PC-9 (cell line): ENCODE measurements at regions not wholly inside any gene's neighbourhood (a gene's known extent, or its start where the extent isn't known, plus 50 kb on each side); places are given as distances from the start of the nearest gene placed in this dataset.

ENCODE experiments used
- BruUV-seq: library from RNA; stranded (reverse); fragments of 400-500 nt; replicated peaks from 2 replicates; lab custom pipeline; 2021; lab: Mats Ljungman, UMichigan
- CTCF ChIA-PET: fragments of 300-600 bp; sonication (Branson Sonifier 250); formaldehyde crosslinking; loops from one replicate; lab custom pipeline; 2022; ENCODE audit warnings: antibody characterized with exemption; lab: Charles Lee
- POLR2A ChIA-PET: fragments of 300-600 bp; sonication (Branson Sonifier 250); formaldehyde crosslinking; loops from one replicate; lab custom pipeline; 2022; ENCODE audit warnings: antibody characterized with exemption; ENCODE audit not compliant: unreplicated experiment; lab: Charles Lee
- DNase-seq, 2 experiments: peaks; one replicate each; pipeline versions ENCODE4 v3.0.0 to v3.0.0-alpha.2; 2015 to 2022; ENCODE audit warnings: mixed read lengths in 1 of 2
- H2AFZ ChIP-seq: fragments of 200-600 bp; sonication (generic); 2 replicates; pipeline ENCODE4 v1.8.1; 2017; ENCODE audit warnings: antibody characterized with exemption
- H3F3A ChIP-seq: fragments of 200-600 bp; sonication (generic); 2 replicates; pipeline ENCODE4 v1.8.1; 2017; ENCODE audit warnings: antibody characterized with exemption, mild to moderate bottlenecking, low read depth; ENCODE audit not compliant: insufficient read depth
- H3K27ac ChIP-seq: fragments of 200-600 bp; sonication (generic); 2 replicates; pipeline ENCODE4 v1.6.1; 2016; ENCODE audit warnings: mixed run types
- H3K27me3 ChIP-seq: fragments of 200-600 bp; sonication (generic); 2 replicates; pipeline ENCODE4 v1.6.1; 2016; ENCODE audit warnings: low read depth, mixed run types; ENCODE audit not compliant: insufficient read depth
- H3K36me3 ChIP-seq: fragments of 200-600 bp; sonication (generic); 2 replicates; pipeline ENCODE4 v1.6.1; 2016; ENCODE audit warnings: low read depth, mixed run types
- H3K4me1 ChIP-seq: fragments of 200-600 bp; sonication (generic); replicated peaks from 2 replicates; pipeline ENCODE4 v1.6.1; 2016; ENCODE audit warnings: mixed run types; ENCODE audit not compliant: insufficient read depth
- H3K4me2 ChIP-seq: fragments of 200-600 bp; sonication (generic); 2 replicates; pipeline ENCODE4 v1.6.1; 2017; ENCODE audit warnings: mixed run types
- H3K4me3 ChIP-seq: fragments of 200-600 bp; sonication (generic); 2 replicates; pipeline ENCODE4 v1.6.1; 2016; ENCODE audit warnings: mixed run types
- H3K79me2 ChIP-seq: fragments of 200-600 bp; sonication (generic); 2 replicates; pipeline ENCODE4 v1.6.1; 2017; ENCODE audit warnings: low read depth, mixed run types
- H3K9me2 ChIP-seq: fragments of 200-600 bp; sonication (generic); 2 replicates; pipeline ENCODE4 v1.8.1; 2017; ENCODE audit warnings: mild to moderate bottlenecking; ENCODE audit not compliant: insufficient read depth
- H3K9me3 ChIP-seq: fragments of 200-600 bp; sonication (generic); 2 replicates; pipeline ENCODE4 v1.8.1; 2016; ENCODE audit warnings: low read depth; ENCODE audit not compliant: insufficient read depth
- H4K20me1 ChIP-seq: fragments of 200-600 bp; sonication (generic); 2 replicates; pipeline ENCODE4 v1.8.1; 2017; ENCODE audit not compliant: insufficient read depth
- EZH2 ChIP-seq: fragments of 200-600 bp; sonication (generic); IDR thresholded peaks from 2 replicates; pipeline ENCODE4 v1.8.0; 2017; ENCODE audit warnings: antibody characterized with exemption, low read depth
- intact Hi-C: fragments of 100-400 bp; cut with micrococcal nuclease; formaldehyde crosslinking; loops from one replicate; pipeline ENCODE4 v1.10.0; 2022; ENCODE audit not compliant: unreplicated experiment
- TF ChIP-seq, protein P1 (sequence below): fragments of 200-600 bp; sonication (generic); conservative IDR thresholded peaks from 2 replicates; pipeline ENCODE4 v1.6.1; 2017; ENCODE audit warnings: mixed run types, antibody characterized with exemption, mild to moderate bottlenecking, moderate library complexity

DNA sequence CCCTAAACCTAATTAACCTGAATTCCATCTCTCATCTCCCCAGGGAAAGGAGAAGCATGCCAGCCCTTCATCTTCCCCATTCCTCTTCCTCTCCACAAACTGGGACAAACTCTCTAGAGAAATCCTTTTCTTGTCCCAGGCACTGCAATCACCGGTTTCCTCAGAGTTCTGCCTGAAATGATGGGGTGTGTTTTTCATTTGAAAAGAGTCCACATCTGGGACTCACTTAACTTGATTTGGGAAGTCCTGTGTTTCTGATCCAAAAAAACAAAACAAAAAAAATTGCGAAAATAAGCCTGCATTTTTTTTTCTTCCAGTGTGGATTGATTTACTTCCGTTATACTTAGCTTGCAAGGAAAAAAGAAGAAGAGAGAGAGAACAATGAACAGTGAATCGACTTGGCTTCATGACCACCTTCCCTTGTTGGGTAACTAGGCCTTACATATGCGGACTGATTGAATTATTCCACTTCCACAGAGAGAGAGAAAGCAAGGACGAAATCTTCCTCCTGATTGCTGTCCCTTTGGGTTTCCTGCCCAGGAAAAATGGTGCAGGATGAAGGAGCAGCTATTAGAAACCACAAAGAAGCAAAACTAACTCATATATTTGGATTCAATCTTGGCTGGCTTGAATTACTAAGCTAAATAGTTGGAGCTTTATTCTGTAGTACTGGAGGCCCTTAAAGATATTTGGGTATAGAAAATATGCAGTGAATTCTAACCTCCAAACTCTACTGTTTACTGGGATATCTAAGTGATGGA lies 506.2 kb upstream of the TBX3 start:
- H3K79me2 ChIP-seq, result no peaks in the 10 kb centered on the region
- H3K9me2 ChIP-seq, result no peaks in the 10 kb centered on the region
- ChIA-PET CTCF (no interaction called here), POLR2A (interaction anchor here (0.6 kb wide), 1 partner anchor 89 kb away, joined by 3 read pairs; no protein-coding TSS in a partner anchor)
- DNase-seq, result no peak
- no peak overlapping the region for H3K27ac ChIP-seq
- H2AFZ ChIP-seq, result no peak overlapping the region
- no peak overlapping the region for H3K4me3 ChIP-seq
- H3K36me3 ChIP-seq, result no peaks in the 10 kb centered on the region
- H4K20me1 ChIP-seq, result no peaks in the 10 kb centered on the region
- H3K4me2 ChIP-seq, result no peak overlapping the region
- TF ChIP-seq, protein P1, sequence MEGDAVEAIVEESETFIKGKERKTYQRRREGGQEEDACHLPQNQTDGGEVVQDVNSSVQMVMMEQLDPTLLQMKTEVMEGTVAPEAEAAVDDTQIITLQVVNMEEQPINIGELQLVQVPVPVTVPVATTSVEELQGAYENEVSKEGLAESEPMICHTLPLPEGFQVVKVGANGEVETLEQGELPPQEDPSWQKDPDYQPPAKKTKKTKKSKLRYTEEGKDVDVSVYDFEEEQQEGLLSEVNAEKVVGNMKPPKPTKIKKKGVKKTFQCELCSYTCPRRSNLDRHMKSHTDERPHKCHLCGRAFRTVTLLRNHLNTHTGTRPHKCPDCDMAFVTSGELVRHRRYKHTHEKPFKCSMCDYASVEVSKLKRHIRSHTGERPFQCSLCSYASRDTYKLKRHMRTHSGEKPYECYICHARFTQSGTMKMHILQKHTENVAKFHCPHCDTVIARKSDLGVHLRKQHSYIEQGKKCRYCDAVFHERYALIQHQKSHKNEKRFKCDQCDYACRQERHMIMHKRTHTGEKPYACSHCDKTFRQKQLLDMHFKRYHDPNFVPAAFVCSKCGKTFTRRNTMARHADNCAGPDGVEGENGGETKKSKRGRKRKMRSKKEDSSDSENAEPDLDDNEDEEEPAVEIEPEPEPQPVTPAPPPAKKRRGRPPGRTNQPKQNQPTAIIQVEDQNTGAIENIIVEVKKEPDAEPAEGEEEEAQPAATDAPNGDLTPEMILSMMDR, result no peak
- no peak for TF ChIP-seq EZH2
- H3F3A ChIP-seq, result no peaks in the 10 kb centered on the region
- no TSS peak for BruUV-seq
- H3K27me3 ChIP-seq, result no peaks in the 10 kb centered on the region
- intact Hi-C loops, result no loop called here
- no peaks in the 10 kb centered on the region for H3K9me3 ChIP-seq
- no peaks in the 10 kb centered on the region for H3K4me1 ChIP-seq

DNA sequence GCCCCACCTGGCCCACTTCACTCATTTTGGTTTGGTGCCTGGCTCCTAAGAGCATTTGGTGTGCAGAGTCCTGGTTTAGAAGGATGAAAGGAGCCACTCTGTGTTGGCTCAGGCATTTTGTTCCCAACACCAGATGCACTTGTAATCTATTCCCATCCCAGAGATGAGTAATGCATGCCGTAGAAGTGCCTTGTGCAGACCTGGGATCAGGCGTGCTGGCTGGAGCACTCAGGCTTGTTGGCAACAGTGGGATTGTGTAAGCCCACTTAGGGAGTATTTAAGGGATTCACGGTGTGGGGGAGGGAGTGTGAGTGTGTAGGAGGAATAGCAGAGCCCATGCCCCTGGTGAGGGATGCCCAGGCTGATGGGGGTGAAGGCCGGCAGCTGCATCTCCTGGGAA lies 501.5 kb upstream of the TBX3 start:
- no peaks in the 10 kb centered on the region for H3K9me3 ChIP-seq
- H3K79me2 ChIP-seq, result no peaks in the 10 kb centered on the region
- H3K4me3 ChIP-seq, result no peak overlapping the region
- BruUV-seq, result no TSS peak
- ChIA-PET POLR2A (no interaction called here), CTCF (no interaction called here)
- no peak overlapping the region for H3K4me2 ChIP-seq
- no peaks in the 10 kb centered on the region for H3K4me1 ChIP-seq
- no peaks in the 10 kb centered on the region for H3F3A ChIP-seq
- H3K27me3 ChIP-seq, result peaks cover 16% of the 10 kb centered on the region; the same call in 1 of the 2 replicates
- TF ChIP-seq, protein P1, result no peak
- H3K9me2 ChIP-seq, result no peaks in the 10 kb centered on the region
- no peak overlapping the region for H2AFZ ChIP-seq
- no peak for DNase-seq
- no peaks in the 10 kb centered on the region for H4K20me1 ChIP-seq
- intact Hi-C loops, result no loop called here
- H3K27ac ChIP-seq, result no peak overlapping the region
- no peaks in the 10 kb centered on the region for H3K36me3 ChIP-seq

DNA sequence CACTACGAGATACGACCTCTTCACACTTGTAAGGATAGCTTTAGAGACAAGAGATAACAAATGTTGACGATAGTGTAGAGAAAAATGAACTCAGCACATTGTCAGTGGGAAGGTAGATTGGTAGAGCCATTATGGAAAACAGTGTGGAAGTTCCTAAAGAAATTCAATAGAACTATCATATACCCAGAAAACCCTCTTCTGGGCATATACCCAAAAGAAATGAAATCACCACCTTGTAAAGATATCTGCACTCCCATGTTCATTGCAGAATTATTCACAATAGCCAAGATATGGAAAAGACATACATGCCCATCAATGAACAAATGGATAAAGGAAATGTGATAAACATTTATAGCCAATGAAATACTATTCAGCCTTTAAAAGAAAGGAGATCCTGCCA lies 499.8 kb upstream of the TBX3 start:
- ChIA-PET POLR2A (no interaction called here), CTCF (no interaction called here)
- no peaks in the 10 kb centered on the region for H3K9me2 ChIP-seq
- no peaks in the 10 kb centered on the region for H3K9me3 ChIP-seq
- H3K27me3 ChIP-seq, result peaks cover 22% of the 10 kb centered on the region; the same call in 1 of the 2 replicates
- BruUV-seq, result no TSS peak
- TF ChIP-seq, protein P1, result no peak
- TF ChIP-seq EZH2, result no peak
- no peak overlapping the region for H3K4me2 ChIP-seq
- DNase-seq, result no peak
- intact Hi-C loops, result no loop called here
- H3F3A ChIP-seq, result no peaks in the 10 kb centered on the region
- H2AFZ ChIP-seq, result no peak overlapping the region
- no peaks in the 10 kb centered on the region for H3K36me3 ChIP-seq
- no peaks in the 10 kb centered on the region for H3K4me1 ChIP-seq
- H3K4me3 ChIP-seq, result no peak overlapping the region
- H4K20me1 ChIP-seq, result no peaks in the 10 kb centered on the region
- no peaks in the 10 kb centered on the region for H3K79me2 ChIP-seq
- H3K27ac ChIP-seq, result no peak overlapping the region
